BE2C (cell line): ENCODE measurements at regions not wholly inside any gene's neighbourhood (a gene's known extent, or its start where the extent isn't known, plus 50 kb on each side); places are given as distances from the start of the nearest gene placed in this dataset.

ENCODE experiments used
- DNase-seq: peaks from one replicate; pipeline ENCODE4 v3.0.0-alpha.2; 2020
- H3K27me3 ChIP-seq: fragments of 250-450 bp; sonication (Bioruptor Pico); 2 replicates; pipeline ENCODE4 v1.5.1; 2020; ENCODE audit warnings: mild to moderate bottlenecking
- H3K36me3 ChIP-seq: fragments of 250-450 bp; sonication (Bioruptor Pico); 2 replicates; pipeline ENCODE4 v1.5.1; 2020; ENCODE audit warnings: mild to moderate bottlenecking
- H3K4me1 ChIP-seq: fragments of 250-450 bp; sonication (Bioruptor Pico); 2 replicates; pipeline ENCODE4 v1.5.1; 2020
- H3K4me3 ChIP-seq: 2 replicates; pipeline ENCODE4 v1.5.1; 2011; ENCODE audit warnings: low read depth, low read length
- H3K9me3 ChIP-seq: fragments of 250-450 bp; sonication (Bioruptor Pico); 2 replicates; pipeline ENCODE4 v1.5.1; 2020
- TF ChIP-seq, protein P1 (sequence below): IDR thresholded peaks from 2 replicates; pipeline ENCODE4 v1.5.1; 2012; ENCODE audit warnings: mild to moderate bottlenecking, low read depth, low read length

DNA sequence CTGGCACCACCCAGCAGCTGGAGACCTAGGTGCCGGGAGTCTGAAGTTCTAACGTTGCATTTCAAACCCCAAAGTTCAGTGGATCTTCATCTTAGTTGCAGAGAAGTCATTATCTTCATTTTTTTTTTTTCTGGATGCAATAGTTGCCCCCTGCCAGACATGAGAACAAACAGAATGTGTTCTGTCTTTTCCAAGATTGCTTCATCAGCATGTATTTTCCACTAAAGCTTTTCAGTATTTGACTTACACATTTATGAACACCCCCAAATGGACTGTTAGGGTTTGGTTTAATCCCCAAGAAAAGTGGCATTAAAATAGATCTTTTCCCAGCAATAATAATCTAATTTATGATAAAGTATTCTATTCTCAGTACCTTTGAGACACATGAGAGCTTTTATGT, 135.2 kb upstream of the OSMR start:
- TF ChIP-seq, protein P1, sequence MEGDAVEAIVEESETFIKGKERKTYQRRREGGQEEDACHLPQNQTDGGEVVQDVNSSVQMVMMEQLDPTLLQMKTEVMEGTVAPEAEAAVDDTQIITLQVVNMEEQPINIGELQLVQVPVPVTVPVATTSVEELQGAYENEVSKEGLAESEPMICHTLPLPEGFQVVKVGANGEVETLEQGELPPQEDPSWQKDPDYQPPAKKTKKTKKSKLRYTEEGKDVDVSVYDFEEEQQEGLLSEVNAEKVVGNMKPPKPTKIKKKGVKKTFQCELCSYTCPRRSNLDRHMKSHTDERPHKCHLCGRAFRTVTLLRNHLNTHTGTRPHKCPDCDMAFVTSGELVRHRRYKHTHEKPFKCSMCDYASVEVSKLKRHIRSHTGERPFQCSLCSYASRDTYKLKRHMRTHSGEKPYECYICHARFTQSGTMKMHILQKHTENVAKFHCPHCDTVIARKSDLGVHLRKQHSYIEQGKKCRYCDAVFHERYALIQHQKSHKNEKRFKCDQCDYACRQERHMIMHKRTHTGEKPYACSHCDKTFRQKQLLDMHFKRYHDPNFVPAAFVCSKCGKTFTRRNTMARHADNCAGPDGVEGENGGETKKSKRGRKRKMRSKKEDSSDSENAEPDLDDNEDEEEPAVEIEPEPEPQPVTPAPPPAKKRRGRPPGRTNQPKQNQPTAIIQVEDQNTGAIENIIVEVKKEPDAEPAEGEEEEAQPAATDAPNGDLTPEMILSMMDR: no peak
- Histone ChIP-seq H3K4me1 (peaks cover 41% of the 10 kb centered on the region), H3K27me3 (no peaks in the 10 kb centered on the region), H3K4me3 (no peak overlapping the region), H3K36me3 (no peaks in the 10 kb centered on the region), H3K9me3 (no peaks in the 10 kb centered on the region)
- no peak for DNase-seq

DNA sequence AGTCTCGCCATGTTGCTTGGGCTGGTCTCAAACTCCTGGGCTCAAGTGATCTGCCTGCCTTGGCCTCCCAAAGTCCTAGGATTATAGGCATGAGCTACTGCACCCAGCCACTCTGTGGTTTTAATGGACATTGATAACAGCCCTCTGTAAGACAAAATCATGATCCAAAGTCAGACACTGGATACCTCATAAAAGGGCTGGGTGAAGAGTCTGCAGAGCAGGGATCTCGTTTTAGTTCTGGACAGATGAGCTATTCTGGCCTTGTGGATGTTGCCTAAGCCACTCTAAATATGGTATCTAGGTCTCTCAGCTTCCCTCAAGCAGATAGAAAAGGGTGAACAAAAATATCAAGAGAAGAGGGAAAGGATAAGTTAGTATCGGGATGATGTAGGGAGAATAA, 133.4 kb upstream of the OSMR start:
- Histone ChIP-seq H3K4me3 (no peak overlapping the region), H3K4me1 (peaks cover 33% of the 10 kb centered on the region), H3K27me3 (no peaks in the 10 kb centered on the region), H3K9me3 (no peaks in the 10 kb centered on the region), H3K36me3 (no peaks in the 10 kb centered on the region)
- no peak for DNase-seq
- TF ChIP-seq, protein P1: no peak

DNA sequence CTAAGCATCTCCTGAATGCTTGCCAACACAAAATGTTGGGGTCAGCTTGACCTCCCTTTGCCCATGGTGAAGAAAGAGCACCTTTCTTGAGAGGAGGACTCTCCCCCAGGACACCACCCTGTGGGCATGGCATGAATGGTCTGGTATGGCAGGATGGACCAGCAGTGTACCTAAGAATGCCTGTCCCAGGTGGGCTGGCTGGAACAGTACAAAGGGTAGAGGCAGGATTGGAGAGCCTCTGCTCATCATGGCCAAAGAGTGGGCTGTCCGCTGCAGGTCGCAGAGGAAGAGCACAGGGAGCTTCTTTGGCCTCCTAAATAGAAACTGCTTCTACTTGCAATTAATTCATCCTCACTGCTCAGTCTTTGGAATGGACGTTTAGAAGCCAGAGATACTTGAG, 131.6 kb upstream of the OSMR start:
- no peak overlapping the region for H3K4me3 ChIP-seq
- TF ChIP-seq, protein P1: no peak
- no peaks in the 10 kb centered on the region for H3K27me3 ChIP-seq
- no peaks in the 10 kb centered on the region for H3K9me3 ChIP-seq
- no peak for DNase-seq
- H3K4me1 ChIP-seq: peaks cover 22% of the 10 kb centered on the region
- H3K36me3 ChIP-seq: no peaks in the 10 kb centered on the region

DNA sequence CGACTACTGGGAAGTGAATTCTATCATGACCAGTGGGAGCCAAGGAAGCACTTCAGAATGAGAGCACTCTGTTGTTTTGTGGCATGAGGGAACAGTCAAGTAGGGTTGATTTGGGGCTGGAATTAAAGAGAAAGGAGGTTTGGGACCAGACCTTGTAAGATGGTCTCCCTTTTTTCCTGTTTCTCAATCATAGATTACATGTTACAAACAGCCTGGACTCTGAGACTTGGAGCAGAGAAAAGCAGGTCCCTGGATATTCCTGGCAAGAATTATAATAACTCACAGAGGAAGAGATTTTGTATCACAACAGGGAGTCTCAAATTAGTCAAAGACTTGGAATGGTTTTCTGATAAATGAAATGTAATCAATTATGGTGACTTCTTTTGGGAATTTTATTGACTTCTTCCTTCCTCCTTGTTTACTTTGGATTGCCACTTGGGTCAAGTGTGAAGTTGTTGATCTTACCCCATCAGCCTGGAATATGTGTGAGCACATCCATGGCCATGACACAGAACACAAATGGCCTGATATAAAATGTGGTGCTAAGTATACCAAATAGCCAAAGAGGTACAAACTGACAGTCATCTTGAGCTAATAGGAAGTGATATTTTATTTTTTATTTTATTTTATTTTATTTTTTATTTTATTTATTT, 131.0 kb upstream of the OSMR start:
- TF ChIP-seq, protein P1: no peak
- no peaks in the 10 kb centered on the region for H3K36me3 ChIP-seq
- DNase-seq: no peak
- no peak overlapping the region for H3K4me3 ChIP-seq
- H3K27me3 ChIP-seq: no peaks in the 10 kb centered on the region
- H3K4me1 ChIP-seq: peaks cover 20% of the 10 kb centered on the region
- no peaks in the 10 kb centered on the region for H3K9me3 ChIP-seq

DNA sequence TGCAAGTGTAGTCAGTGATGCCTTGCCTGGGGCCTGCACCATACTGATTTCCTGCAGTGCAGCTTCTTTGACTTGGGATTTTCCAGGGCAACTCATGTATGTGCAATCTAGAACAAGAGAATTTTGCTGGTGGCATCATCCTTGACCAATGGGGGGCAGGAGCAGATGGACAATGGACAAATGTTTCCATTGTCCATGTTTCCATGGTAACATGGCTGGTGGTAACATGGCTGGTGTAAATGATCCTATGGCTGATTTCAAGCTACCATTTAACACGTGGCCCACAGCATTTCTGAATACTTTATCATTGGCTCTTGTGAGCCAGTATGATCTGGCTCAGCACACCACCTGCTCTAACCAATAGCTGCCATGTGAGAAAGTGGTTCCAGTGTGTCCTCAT, 130.1 kb upstream of the OSMR start:
- TF ChIP-seq, protein P1: no peak
- Histone ChIP-seq H3K4me1 (peaks cover 12% of the 10 kb centered on the region), H3K4me3 (no peak overlapping the region), H3K36me3 (no peaks in the 10 kb centered on the region), H3K27me3 (no peaks in the 10 kb centered on the region), H3K9me3 (no peaks in the 10 kb centered on the region)
- DNase-seq: no peak

DNA sequence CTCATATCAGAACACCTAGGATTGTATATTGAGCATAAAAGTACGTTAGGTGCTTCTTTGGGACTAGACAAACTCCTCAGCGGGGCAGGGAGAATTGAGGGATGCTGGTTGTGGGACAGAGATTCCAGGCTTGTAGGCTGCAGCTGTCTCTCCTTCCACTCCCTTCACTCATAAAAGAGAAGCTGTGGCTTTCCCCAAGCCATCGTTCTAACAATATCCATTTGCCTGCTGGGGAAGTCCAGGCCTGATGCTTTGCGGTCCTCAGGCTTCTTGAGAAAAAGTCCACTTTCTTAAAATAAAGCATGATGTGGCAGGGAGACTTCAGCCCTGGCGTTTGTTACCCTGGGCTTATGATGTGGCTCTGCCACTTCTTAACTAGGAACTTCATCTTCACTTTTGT, 129.3 kb upstream of the OSMR start:
- Histone ChIP-seq H3K27me3 (no peaks in the 10 kb centered on the region), H3K4me1 (peaks cover 11% of the 10 kb centered on the region), H3K4me3 (no peak overlapping the region), H3K36me3 (no peaks in the 10 kb centered on the region), H3K9me3 (no peaks in the 10 kb centered on the region)
- DNase-seq: no peak
- TF ChIP-seq, protein P1: no peak
